ENCODE measurements at regions not wholly inside any gene's neighbourhood (a gene's known extent, or its start where the extent isn't known, plus 50 kb on each side); places are given as distances from the start of the nearest gene placed in this dataset.

DNA sequence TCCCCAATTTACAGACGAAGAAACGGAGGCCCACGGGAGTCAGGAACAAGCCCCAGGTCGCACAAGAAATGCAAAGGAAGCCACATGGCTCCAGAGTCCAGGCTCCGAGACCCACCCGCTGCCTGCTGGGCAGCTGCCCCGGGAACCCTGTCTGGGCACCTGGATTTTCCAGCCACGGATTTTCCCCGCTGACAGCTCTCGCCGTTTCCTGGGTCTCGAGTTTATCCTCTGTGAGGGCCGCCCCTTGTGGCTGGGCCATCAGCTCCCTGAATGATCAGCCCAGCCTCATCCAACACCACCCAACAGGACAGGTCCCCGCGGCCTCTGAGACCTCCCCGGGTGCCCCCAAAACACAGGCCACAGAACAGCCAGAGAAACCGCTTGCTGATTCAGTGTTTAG, 189.7 kb downstream of the BRD1 start:
- TF ChIP-seq GATA2 (IDR thresholded peaks at IDR 0.05; ENCODE audit: low read depth, low read length) = no peak
- no peak for TF ChIP-seq GATA3 (IDR thresholded peaks at IDR 0.05; ENCODE audit: low read depth, low read length)

GRCh38 chr22:49637255-49637760, 190.4 kb downstream of the BRD1 start:
- no peak for TF ChIP-seq GATA3 (IDR thresholded peaks at IDR 0.05; ENCODE audit: low read depth, low read length)
- TF ChIP-seq GATA2 (IDR thresholded peaks at IDR 0.05; ENCODE audit: low read depth, low read length) = no peak

DNA sequence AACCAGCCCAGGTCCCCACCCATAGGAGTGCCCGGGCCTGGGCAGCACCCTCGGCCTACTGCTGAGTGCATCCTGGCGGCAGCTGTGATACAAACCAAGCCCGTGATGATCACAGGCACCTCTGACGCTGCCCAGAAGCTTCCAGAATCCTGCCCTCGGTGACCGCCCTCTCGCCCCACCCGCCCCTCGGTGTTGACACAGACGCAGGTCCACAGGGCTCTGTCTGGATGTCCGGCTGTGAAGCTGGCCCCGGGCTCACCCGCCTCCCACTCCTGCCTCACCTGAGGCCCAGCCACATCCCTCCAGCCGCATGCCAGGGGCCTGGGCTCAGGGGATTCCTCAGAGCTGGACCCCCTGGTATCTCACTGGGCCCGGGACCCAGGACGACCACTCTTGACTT, 191.0 kb downstream of the BRD1 start:
- TF ChIP-seq GATA3 (IDR thresholded peaks at IDR 0.05; ENCODE audit: low read depth, low read length) (no peak), GATA2 (IDR thresholded peaks at IDR 0.05; ENCODE audit: low read depth, low read length) (no peak)

- TF ChIP-seq GATA3 (IDR thresholded peaks at IDR 0.05; ENCODE audit: low read depth, low read length) (no peak), GATA2 (IDR thresholded peaks at IDR 0.05; ENCODE audit: low read depth, low read length) (no peak)
Measured at GRCh38 chr22:49636214-49636613, 191.5 kb downstream of the BRD1 start.

DNA sequence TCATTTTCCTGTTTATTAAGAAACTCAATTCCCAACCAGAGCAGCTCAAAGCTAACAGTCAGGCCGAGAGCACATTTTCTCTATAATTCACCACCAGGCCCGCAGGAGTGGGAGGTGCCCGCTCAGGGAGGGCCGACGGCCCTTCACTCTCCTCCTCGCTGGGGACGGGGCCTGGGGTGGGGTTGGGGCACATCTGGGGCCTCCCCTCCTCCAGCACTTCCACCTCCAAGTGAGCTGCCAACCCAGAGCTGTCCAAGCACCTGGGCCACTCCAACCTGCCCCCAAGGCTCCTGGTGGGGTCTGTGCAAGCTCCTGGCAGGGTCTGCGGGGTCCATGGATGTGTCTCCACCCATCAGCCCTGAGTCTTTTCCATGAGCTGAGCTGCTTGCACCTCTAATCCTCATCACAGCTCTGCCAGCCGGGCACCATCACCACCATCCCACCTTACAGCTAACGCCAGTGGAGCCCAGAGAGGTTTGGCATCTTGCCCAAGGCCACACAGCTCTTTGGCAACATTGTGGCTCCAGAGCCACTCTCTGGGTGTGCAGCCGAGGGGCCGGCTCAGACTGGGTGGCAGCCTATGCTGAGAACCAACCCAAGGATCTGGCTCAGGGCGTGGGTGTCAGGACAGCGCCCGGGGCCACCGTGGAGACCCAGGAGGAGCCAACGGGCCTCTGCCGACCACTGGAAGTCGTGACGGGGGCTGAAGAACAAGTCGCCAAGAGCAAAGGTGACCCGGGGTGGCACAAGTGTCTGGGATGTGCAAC, 193.5 kb downstream of the BRD1 start:
- TF ChIP-seq GATA2 (IDR thresholded peaks at IDR 0.05; ENCODE audit: low read depth, low read length) (no peak), GATA3 (IDR thresholded peaks at IDR 0.05; ENCODE audit: low read depth, low read length) (no peak)

GRCh38 chr22:49633010-49633324, 194.7 kb downstream of the BRD1 start:
- TF ChIP-seq GATA2 (IDR thresholded peaks at IDR 0.05; ENCODE audit: low read depth, low read length) = no peak
- TF ChIP-seq GATA3 (IDR thresholded peaks at IDR 0.05; ENCODE audit: low read depth, low read length) = no peak

GRCh38 chr22:49632199-49633009, 195.3 kb downstream of the BRD1 start:
- TF ChIP-seq GATA3 (IDR thresholded peaks at IDR 0.05; ENCODE audit: low read depth, low read length) (no peak), GATA2 (IDR thresholded peaks at IDR 0.05; ENCODE audit: low read depth, low read length) (no peak)

DNA sequence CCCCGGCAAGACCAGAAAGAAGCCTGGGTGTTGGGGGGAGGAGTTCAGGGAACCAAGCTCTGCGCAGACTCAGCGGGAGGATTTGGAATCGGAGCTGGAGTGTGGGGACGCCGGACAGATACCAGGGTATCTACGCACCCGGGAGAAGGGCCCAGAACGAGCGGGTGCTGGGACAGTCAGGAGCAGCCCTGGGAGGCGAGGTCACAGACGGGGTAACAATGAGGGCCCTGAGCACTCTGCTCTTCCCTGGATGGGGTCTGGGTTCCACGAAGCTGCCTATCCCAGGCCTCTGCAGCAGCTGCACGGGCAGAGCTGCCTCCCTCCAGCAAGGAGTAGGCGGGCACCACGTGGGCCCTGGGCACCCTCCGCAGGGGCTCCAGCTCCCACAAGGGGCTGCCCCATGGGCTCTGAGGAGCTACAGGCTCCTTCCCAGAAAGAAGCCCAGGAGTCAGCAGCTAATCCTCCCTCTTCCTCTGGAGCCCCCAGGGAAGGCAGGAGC, 197.2 kb downstream of the BRD1 start:
- TF ChIP-seq GATA2 (IDR thresholded peaks at IDR 0.05; ENCODE audit: low read depth, low read length) (no peak), GATA3 (IDR thresholded peaks at IDR 0.05; ENCODE audit: low read depth, low read length) (no peak)

DNA sequence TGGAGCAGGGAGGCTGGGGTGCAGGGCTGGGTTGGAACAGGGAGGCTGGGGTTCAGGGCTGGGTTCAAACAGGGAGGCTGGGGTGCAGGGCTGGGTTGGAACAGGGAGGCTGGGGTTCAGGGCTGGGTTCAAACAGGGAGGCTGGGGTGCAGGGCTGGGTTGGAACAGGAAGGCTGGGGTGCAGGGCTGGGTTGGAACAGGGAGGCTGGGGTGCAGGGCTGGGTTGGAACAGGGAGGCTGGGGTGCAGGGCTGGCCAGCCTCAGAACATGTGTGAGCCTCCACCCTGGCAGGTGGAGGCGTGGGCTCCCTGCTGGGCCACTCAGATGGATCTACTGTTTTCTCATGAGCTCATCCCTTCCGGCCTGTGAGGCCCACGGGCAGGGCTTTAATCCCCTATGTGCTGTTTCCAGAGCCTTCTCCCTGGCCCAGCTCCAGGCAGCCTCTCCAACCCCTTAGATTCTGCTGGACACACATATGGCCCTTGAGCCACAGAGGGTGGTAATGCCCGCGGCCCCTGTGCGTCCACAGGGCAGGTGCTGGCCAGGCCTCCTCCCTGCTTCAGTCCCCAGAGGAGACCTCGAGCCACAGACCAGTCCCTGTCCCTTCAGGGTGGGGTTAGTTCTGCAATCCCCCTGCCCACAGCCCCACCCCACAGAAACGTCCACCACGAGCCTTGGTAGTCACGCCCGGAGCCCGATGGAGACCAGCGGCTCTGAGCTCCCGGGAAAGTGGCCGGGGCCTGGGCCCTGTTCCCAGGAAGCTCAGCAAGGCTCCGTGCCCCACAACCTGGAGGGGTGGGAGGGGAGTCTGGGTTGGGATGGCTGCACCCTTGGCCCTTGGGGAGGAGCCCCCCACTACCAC, 197.9 kb downstream of the BRD1 start:
- no peak for TF ChIP-seq GATA3 (IDR thresholded peaks at IDR 0.05; ENCODE audit: low read depth, low read length)
- TF ChIP-seq GATA2 (IDR thresholded peaks at IDR 0.05; ENCODE audit: low read depth, low read length) = no peak

DNA sequence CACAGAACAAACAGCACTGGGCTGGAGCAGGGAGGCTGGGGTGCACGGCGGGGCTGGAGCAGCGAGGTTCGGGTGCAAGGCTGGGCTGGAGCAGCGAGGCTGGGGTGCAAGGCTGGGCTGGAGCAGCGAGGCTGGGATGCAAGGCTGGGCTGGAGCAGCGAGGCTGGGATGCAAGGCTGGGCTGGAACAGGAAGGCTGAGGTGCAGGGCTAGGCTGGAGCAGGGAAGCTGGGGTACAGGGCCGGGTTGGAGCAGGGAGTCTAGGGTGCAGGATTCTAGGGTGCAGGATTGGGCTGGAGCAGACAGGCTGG, 198.5 kb downstream of the BRD1 start:
- no peak for TF ChIP-seq GATA3 (IDR thresholded peaks at IDR 0.05; ENCODE audit: low read depth, low read length)
- TF ChIP-seq GATA2 (IDR thresholded peaks at IDR 0.05; ENCODE audit: low read depth, low read length) = no peak

DNA sequence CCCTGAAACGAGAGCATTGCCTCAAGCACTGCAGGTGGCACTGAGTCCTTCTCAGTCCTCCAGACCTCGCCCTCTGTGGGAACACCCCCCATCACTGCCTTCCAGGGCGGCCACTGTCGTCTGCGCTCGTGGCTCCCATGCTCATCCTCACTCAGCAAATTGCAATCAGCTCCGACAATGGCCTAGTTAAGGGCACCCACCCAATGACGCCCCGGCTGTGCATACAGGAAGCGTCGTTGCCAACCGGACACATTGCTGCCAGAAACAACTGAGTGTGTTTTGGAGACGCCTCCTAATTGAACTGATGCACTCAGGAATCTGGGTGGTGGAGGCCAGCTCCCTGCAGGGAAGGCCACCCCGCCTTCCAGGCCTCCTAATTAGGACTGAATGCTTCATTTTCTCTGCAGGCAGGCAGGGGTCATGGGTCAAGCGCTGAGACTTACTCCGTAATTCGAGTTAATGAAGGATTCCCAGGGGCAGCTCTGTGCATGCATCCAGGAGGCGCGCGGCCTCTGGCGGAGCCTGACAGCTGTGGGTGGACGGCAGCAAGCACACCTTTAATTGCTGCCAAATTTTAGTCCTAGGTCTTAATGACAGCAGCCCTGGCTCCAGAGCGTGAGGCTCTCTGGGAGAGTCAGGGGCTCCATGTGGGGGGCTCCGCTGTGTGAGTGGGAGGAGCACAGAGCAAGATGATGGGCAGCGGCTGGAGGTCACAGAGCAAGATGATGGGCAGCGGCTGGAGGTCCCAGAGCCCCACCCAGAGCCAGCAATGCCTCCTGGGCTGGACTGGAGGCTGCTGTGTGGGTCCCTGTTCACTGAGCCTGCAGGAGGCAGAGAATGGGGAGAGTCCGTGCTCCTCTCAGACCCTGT, 199.0 kb downstream of the BRD1 start:
- TF ChIP-seq GATA3 (IDR thresholded peaks at IDR 0.05; ENCODE audit: low read depth, low read length) = no peak
- TF ChIP-seq GATA2 (IDR thresholded peaks at IDR 0.05; ENCODE audit: low read depth, low read length) = no peak

DNA sequence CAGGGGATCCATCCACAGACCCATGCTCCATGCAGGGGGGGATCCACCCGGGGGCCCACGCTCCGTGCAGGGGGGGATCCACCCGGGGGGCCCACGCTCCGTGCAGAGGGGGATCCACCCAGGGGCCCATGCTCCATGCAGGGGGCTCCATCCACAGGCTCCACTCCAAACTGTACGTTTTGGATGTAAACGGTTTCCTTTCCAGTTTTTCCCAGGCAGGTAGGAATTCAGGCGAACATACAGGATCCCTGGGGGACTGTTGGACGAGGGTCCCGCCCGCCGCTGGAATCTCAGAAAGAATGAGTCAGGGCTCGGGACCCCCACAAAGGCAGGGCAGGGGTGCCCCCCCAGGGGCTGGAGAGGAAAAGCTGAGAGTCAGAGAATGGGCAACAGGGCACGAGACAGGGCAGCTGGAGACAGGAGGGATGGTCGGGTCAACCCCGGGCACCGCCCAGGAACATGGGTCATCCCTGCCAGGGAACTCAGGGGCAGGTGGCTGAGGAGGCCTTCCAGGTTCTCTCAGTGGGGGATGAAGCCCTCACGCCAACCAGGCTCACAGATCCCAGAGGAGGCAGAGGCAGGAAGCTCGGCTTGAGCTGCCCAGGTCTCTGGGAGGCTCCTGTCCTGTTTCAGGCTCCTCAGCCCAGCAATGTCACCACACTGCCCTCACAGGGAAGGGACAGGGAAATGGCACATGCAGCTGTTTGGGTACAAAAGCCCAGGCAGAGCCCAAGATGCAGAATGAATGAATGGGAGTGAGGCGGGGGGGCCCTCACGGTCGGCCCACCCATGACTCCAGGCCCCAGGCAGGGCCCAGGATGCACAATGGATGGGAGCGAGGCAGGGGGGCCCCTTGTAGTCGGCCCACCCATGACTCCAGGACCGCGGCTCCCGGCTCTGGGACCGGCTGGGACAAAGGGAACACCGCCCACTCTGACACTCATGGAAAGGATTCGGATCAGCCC, 200.2 kb downstream of the BRD1 start:
- TF ChIP-seq GATA3 (IDR thresholded peaks at IDR 0.05; ENCODE audit: low read depth, low read length) = no peak
- no peak for TF ChIP-seq GATA2 (IDR thresholded peaks at IDR 0.05; ENCODE audit: low read depth, low read length)
